ENCODE measurements at regions not wholly inside any gene's neighbourhood (a gene's known extent, or its start where the extent isn't known, plus 50 kb on each side); places are given as distances from the start of the nearest gene placed in this dataset.

DNA sequence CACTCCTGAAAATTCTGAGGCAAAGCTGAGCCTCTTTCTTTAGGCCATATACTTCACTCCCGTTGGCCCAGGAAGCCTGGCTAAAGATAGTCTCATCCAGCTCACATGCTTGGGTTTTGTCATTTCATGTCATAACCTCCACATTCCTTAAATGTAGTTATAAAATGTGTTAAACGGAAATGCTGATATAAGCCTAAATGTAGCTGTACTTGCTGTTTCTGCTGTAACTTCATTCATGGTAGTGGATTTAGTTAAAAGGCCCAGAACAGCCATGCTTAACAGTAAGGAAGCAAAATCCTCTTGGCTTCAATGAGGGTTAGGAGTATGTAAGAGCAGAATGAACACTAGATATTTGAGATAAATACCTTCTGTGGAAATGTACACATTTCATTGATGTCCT, 135.8 kb upstream of the TMEM161B start:
- Mint-ChIP-seq H3K4me3 (no peak overlapping the region), H3K4me1 (no peaks in the 10 kb centered on the region), H3K27ac (no peak overlapping the region), H3K9me3 (no peaks in the 10 kb centered on the region), H3K36me3 (ENCODE audit: low read depth) (no peaks in the 10 kb centered on the region), H3K27me3 (peaks cover 3% of the 10 kb centered on the region)
- intact Hi-C loops (cut with micrococcal nuclease) = no loop called here
- no peak for DNase-seq

DNA sequence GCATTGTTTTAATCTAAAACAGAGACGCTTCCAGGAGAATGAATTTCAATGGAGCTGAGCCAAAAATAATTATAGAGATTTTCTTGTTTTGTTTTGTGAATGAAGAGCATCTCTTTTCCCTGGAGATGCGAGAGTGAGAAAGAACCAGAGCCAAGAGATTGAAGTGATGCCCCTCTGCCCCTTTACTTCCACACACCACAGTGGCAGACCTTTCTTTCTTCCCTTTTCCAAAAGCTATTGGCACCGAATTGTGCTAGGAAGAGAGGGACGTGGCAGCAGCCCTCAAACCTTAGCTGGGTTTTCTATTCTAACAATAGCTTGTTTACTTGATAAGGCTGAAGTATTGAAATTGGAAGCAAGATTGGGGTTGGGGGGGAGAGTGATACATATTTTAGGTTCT, 133.0 kb upstream of the TMEM161B start:
- no peaks in the 10 kb centered on the region for H3K36me3 Mint-ChIP-seq (ENCODE audit: low read depth)
- H3K27me3 Mint-ChIP-seq = peaks cover 7% of the 10 kb centered on the region
- intact Hi-C loops (cut with micrococcal nuclease) = no loop called here
- H3K4me1 Mint-ChIP-seq = peaks cover 2% of the 10 kb centered on the region
- H3K4me3 Mint-ChIP-seq = no peak overlapping the region
- H3K9me3 Mint-ChIP-seq = no peaks in the 10 kb centered on the region
- H3K27ac Mint-ChIP-seq = no peak overlapping the region
- no peak for DNase-seq

DNA sequence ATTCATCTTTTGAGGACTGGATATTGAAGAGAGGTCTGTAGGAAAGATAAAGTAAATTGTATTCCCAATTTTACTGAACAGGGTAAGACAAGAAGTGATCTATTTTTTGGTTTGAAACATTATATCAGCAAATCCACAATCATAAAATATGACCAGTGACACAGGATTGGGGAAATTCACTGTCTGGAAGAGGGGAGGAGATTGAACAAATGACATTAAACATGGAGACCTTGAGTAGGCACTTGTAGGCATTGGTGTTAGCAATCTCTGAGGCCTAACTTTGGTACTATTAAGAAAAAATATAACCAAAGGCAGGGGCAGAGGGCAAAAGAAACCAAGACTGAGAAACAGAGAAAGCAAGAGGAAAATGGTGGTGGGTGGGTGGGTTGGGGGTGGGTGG, 132.6 kb upstream of the TMEM161B start:
- H3K4me1 Mint-ChIP-seq = peaks cover 2% of the 10 kb centered on the region
- no peaks in the 10 kb centered on the region for H3K9me3 Mint-ChIP-seq
- no peak overlapping the region for H3K4me3 Mint-ChIP-seq
- peaks cover 9% of the 10 kb centered on the region for H3K27me3 Mint-ChIP-seq
- no peak overlapping the region for H3K27ac Mint-ChIP-seq
- no peaks in the 10 kb centered on the region for H3K36me3 Mint-ChIP-seq (ENCODE audit: low read depth)
- intact Hi-C loops (cut with micrococcal nuclease) = no loop called here
- no peak for DNase-seq

DNA sequence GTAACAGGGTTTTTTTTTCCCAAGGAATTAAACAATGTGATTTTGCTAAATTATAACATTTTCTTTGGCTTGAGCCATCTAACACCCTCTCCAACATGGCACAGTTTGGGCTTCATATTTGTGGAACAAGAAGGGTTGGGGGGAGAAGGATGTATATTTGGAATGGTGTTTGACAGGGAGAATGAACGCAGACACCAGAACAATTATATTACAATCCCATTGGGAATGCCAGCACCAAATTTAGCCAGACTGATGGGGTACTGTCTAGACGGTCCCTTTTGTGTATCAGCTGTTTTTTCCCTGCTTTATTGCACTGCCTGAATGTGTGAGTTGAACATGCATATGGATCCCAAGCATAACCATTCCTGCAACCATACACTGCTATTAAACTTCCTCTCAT, 130.9 kb upstream of the TMEM161B start:
- Mint-ChIP-seq H3K27me3 (peaks cover 8% of the 10 kb centered on the region), H3K4me1 (peaks cover 2% of the 10 kb centered on the region), H3K36me3 (ENCODE audit: low read depth) (no peaks in the 10 kb centered on the region), H3K4me3 (no peak overlapping the region), H3K27ac (no peak overlapping the region), H3K9me3 (no peaks in the 10 kb centered on the region)
- DNase-seq = no peak
- intact Hi-C loops (cut with micrococcal nuclease) = no loop called here

DNA sequence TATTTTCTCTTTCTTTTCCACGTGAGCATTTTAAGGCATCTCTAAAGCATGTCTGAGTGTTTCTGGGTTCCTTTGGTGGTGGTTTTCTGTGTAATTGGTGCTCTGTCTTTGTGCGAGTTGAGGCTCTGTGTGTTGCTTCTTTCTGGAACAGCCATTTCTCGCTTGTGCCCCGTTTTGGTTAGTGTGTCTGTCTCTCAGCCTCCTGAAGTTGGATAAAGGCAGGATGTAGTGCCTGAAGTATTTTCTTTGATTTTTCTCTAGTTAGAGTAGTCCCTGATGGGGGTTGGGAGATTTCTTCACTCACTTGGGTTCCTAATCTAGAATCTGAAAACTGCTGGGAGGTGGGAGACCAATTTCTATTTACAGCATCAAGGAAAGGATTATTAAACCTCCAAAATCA, 129.7 kb upstream of the TMEM161B start:
- peaks cover 2% of the 10 kb centered on the region for H3K4me1 Mint-ChIP-seq
- intact Hi-C loops (cut with micrococcal nuclease) = no loop called here
- no peak overlapping the region for H3K27ac Mint-ChIP-seq

DNA sequence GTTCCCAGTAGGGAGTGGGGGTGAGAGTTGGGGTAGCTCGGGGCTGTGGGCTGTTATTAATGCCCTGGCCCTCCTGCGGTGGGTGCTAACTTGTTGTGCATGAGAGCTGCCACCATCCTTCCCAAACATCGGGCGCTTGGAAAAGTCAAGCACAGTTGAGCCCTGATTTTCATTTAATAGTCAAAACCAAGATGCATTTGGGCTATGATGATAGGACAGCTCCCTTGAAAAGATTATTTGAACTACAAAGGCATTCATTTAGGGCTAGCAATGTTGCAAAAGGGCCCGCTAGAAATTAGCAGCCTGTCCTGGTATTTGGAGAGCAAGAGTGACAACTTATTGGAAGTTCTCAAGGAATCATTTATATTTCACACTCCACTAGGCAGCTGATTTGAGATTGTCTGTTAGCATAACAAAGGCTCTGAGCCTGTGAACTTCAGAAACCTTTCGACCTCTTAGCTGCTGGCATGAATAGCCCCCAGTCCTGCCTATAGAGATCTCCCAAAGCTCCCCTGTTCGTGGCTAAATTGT, 128.2 kb upstream of the TMEM161B start:
- DNase-seq = no peak
- no peak overlapping the region for H3K4me3 Mint-ChIP-seq
- peaks cover 2% of the 10 kb centered on the region for H3K4me1 Mint-ChIP-seq
- peaks cover 8% of the 10 kb centered on the region for H3K27me3 Mint-ChIP-seq
- no peak overlapping the region for H3K27ac Mint-ChIP-seq
- H3K9me3 Mint-ChIP-seq = no peaks in the 10 kb centered on the region
- intact Hi-C loops (cut with micrococcal nuclease) = no loop called here
- no peaks in the 10 kb centered on the region for H3K36me3 Mint-ChIP-seq (ENCODE audit: low read depth)

More for the DNA sequence above, 129.7 kb upstream of the TMEM161B start:
- DNase-seq = peak; percentile 43
- Mint-ChIP-seq H3K9me3 (no peaks in the 10 kb centered on the region), H3K4me3 (no peak overlapping the region), H3K36me3 (ENCODE audit: low read depth) (no peaks in the 10 kb centered on the region), H3K27me3 (peaks cover 8% of the 10 kb centered on the region)

DNA sequence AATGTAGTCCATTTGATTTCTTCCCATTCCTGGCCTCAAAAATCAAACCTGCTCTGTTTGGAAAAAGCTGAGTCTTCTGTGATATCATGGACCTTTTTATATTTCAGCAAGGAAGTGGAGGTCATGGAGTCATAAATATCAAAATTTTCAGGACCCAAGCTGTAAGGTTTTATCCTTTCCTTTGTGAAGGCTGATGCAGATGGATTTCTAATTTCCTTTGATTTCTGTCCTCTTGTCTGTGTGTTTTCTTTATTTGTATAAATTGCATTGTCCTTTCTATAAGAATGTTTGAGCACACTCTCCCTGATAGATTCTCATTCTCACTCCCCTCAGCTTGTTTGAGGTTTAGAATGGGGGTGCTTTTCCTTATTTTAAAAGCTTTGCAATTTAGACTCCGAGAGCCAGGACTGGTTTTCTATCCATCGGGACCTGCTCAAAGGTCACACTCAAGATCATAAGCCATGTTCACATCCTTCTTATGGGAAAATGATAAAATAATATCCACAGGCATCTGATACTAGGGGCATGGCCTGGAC, 127.4 kb upstream of the TMEM161B start:
- intact Hi-C loops (cut with micrococcal nuclease) = no loop called here
- Mint-ChIP-seq H3K36me3 (ENCODE audit: low read depth) (no peaks in the 10 kb centered on the region), H3K27me3 (peaks cover 8% of the 10 kb centered on the region), H3K9me3 (no peaks in the 10 kb centered on the region), H3K4me1 (peaks cover 2% of the 10 kb centered on the region), H3K27ac (no peak overlapping the region), H3K4me3 (no peak overlapping the region)
- DNase-seq = no peak

DNA sequence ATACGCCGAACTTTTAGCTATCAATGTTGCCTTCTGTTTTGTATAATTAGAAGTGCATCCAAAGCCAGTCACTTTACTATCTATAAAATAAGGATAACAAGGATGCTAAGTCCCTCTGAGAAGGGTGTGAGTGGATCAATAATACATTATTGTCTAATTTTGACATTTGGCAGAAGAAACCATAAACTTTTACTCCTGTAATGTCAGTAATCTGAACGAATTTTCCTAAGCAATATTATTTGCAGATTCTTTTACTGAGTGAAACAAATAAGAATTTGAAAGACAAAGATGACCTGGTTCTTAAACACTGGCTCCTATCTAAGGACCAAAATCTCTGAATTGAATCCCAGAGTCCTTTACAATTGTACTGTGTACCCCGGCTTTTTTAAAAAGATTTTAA, 126.6 kb upstream of the TMEM161B start:
- H3K27ac Mint-ChIP-seq = no peak overlapping the region
- no peak overlapping the region for H3K4me3 Mint-ChIP-seq
- no peaks in the 10 kb centered on the region for H3K36me3 Mint-ChIP-seq (ENCODE audit: low read depth)
- intact Hi-C loops (cut with micrococcal nuclease) = no loop called here
- peaks cover 8% of the 10 kb centered on the region for H3K27me3 Mint-ChIP-seq
- no peaks in the 10 kb centered on the region for H3K9me3 Mint-ChIP-seq
- no peak for DNase-seq
- H3K4me1 Mint-ChIP-seq = peaks cover 2% of the 10 kb centered on the region

DNA sequence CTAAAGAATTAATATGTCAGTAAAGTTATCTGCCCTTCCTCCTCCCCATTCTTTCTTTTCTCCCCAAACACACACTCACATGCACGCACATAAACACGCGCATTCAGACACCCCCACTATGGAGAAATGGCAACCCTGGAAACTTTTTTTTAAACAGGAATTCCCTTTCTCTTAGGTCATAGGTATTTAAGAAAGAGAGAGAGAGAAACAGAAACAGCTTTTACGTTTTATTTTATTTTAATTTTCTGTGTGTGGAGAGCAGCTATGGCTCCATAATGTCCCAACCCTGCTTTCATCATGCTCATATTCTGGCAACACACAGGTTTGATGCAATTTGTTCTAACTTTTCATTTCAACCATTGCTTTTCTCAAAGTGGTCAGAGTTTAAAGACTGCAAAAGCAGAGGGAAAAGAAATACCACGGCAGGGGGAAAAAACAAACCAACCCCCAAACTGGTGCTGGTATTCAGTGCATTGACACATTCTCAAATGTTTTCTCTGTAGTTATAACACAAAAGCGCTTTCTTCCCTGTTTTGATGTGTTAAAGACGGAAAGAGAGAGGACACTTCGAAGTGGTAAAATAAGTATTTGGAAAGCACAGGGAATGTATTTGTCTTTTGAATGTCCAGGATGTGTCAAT, 126.0 kb upstream of the TMEM161B start:
- H3K36me3 Mint-ChIP-seq (ENCODE audit: low read depth) = no peaks in the 10 kb centered on the region
- peaks cover 8% of the 10 kb centered on the region for H3K27me3 Mint-ChIP-seq
- no peak overlapping the region for H3K4me3 Mint-ChIP-seq
- peaks cover 2% of the 10 kb centered on the region for H3K4me1 Mint-ChIP-seq
- H3K27ac Mint-ChIP-seq = no peak overlapping the region
- no peaks in the 10 kb centered on the region for H3K9me3 Mint-ChIP-seq
- intact Hi-C loops (cut with micrococcal nuclease) = no loop called here
- DNase-seq = no peak

DNA sequence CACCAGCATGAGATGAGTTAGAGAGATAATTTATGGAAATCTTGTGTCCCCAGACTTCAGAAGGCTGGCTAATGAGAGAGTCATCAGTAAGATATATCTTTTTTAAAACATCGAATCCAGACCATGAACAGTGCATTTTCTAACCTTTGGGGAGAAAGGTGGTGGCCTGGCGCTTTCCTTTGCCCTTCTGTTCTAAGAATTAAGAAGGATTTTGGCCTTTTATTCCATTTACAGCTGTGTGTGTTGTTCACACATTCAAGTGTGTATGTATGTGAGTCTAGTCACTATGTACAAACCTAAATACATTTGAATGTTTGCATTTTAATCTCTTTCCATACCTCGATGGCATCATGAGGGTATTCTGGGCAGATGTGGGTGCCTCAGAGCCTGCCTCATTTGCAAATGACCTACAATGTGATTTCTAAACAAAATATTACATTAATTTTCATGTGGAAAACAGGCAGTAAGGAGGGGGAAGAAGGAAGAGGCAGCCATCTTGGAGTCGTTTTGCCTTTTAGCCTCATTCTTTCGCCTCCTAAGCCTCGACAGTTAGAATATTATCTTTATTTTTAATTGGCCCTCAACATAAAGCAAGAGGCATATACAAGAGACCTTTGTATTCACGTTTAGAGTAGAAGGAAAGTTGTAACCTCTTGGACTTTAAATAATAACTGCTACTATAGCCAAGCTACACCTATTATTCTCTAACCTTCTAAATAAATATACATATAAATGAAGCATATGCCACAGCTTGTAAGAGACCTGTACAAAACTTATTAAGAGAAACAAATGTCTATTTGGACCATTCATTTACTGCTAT, 125.3 kb upstream of the TMEM161B start:
- Mint-ChIP-seq H3K4me3 (no peak overlapping the region), H3K27me3 (peaks cover 9% of the 10 kb centered on the region), H3K4me1 (peaks cover 2% of the 10 kb centered on the region), H3K9me3 (no peaks in the 10 kb centered on the region), H3K36me3 (ENCODE audit: low read depth) (no peaks in the 10 kb centered on the region), H3K27ac (no peak overlapping the region)
- no peak for DNase-seq
- intact Hi-C loops (cut with micrococcal nuclease) = no loop called here

DNA sequence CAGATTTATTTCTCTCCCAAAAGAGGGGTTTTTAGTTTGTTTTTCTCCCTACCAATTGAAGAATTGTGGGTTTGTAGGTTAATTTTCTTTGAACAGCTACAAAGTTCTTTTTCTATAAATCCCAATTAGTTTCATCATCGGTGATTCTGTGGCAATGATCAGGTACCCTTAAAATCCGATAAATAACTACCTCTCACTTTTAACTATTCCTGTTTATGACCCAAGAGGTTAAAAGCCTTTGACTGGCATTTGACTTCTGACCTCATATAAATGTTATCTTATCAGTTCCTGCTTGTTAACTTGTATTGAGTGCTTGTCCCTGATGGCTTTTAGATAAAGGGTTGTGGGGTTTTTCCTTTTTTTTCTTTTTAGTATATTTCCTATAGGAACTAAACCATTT, 124.4 kb upstream of the TMEM161B start:
- intact Hi-C loops (cut with micrococcal nuclease) = no loop called here
- H3K4me1 Mint-ChIP-seq = peaks cover 2% of the 10 kb centered on the region
- H3K36me3 Mint-ChIP-seq (ENCODE audit: low read depth) = no peaks in the 10 kb centered on the region
- no peak overlapping the region for H3K4me3 Mint-ChIP-seq
- H3K9me3 Mint-ChIP-seq = no peaks in the 10 kb centered on the region
- H3K27me3 Mint-ChIP-seq = peaks cover 10% of the 10 kb centered on the region
- DNase-seq = no peak
- no peak overlapping the region for H3K27ac Mint-ChIP-seq

DNA sequence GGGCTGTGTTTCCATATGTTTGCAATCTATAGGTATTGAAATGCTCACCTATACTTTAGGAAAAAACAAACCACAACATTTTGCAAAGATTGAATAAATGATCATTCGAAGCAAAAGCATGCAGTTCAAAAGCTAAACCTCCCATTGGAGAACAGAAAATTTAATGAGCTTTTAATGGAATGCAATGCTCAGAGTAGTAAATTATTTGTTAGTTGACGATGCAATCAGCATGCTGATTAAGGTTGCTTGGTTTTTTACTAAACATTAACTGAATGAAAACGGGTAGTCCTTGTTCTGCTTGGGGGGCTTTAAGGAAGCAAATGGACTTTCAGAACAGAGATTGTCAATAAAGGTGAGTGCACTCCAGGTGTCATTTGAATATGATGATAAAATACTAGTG, 123.3 kb upstream of the TMEM161B start:
- Mint-ChIP-seq H3K9me3 (no peaks in the 10 kb centered on the region), H3K36me3 (ENCODE audit: low read depth) (no peaks in the 10 kb centered on the region), H3K4me1 (no peaks in the 10 kb centered on the region), H3K27ac (no peak overlapping the region), H3K4me3 (no peak overlapping the region), H3K27me3 (peaks cover 6% of the 10 kb centered on the region)
- intact Hi-C loops (cut with micrococcal nuclease) = no loop called here
- DNase-seq = no peak

DNA sequence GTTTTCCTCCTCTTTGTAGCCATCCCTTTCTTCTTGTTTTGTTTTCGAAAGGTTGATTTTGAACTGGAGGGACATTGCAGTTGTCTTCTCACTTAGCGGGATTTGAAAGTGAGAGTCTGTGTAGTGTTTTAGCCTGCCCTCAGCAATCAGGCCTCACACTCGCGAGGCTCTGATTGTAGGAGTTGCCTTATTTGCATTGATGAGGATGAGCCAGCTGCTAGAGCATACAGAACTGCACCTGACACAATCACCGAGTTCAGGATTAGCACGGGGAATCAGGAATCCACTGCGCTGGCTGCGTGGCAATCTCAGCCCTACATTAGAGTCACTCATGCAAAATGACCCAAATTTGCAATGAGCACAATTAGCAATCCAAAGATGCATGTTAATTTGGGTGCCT, 122.5 kb upstream of the TMEM161B start:
- Mint-ChIP-seq H3K27me3 (peaks cover 3% of the 10 kb centered on the region), H3K36me3 (ENCODE audit: low read depth) (no peaks in the 10 kb centered on the region), H3K4me3 (no peak overlapping the region), H3K27ac (no peak overlapping the region), H3K4me1 (no peaks in the 10 kb centered on the region), H3K9me3 (no peaks in the 10 kb centered on the region)
- intact Hi-C loops (cut with micrococcal nuclease) = no loop called here
- no peak for DNase-seq

DNA sequence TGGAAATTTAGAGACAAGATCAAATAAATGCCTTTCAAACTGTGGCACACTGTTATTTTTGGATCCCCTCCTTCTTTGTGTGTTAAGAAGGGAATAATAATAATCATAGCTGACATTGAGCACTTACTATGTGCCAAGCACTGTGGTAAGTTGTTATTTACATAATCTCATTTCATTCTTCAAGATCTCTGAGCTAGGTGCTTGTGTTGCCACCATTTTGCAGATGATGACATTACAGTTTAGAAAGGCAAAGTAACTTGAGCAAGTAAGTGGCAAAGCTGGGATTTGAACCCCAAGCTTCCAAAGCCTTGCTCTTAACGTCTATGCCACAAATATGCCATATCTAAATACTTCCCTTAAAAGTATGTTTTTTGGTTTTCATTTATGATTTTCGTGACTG, 121.8 kb upstream of the TMEM161B start:
- no peaks in the 10 kb centered on the region for H3K36me3 Mint-ChIP-seq (ENCODE audit: low read depth)
- no peak for DNase-seq
- no peak overlapping the region for H3K27ac Mint-ChIP-seq
- no peaks in the 10 kb centered on the region for H3K4me1 Mint-ChIP-seq
- intact Hi-C loops (cut with micrococcal nuclease) = no loop called here
- peaks cover 2% of the 10 kb centered on the region for H3K27me3 Mint-ChIP-seq
- H3K9me3 Mint-ChIP-seq = no peaks in the 10 kb centered on the region
- H3K4me3 Mint-ChIP-seq = no peak overlapping the region
